ENCODE measurements at regions not wholly inside any gene's neighbourhood (a gene's known extent, or its start where the extent isn't known, plus 50 kb on each side); places are given as distances from the start of the nearest gene placed in this dataset.

GRCh38 chr15:35151381-35151780 lies 66.3 kb upstream of the NANOGP8 start:
- peaks cover 3% of the 10 kb centered on the region for H3K27me3 Mint-ChIP-seq (ENCODE audit: low read depth, poor library complexity)
- no peak for TF ChIP-seq CTCF (IDR thresholded peaks at IDR 0.05)
- no peaks in the 10 kb centered on the region for H3K36me3 Mint-ChIP-seq (ENCODE audit: low read depth)
- H3K4me1 Mint-ChIP-seq = no peaks in the 10 kb centered on the region
- no peak overlapping the region for H3K4me3 Mint-ChIP-seq
- H3K9me3 Mint-ChIP-seq = no peaks in the 10 kb centered on the region
- DNase-seq = no peak
- H3K27ac Mint-ChIP-seq = no peak overlapping the region

GRCh38 chr15:35150361-35150760 lies 65.3 kb upstream of the NANOGP8 start:
- DNase-seq = no peak
- H3K27me3 Mint-ChIP-seq (ENCODE audit: low read depth, poor library complexity) = peaks cover 3% of the 10 kb centered on the region
- no peak overlapping the region for H3K4me3 Mint-ChIP-seq
- H3K9me3 Mint-ChIP-seq = no peaks in the 10 kb centered on the region
- TF ChIP-seq CTCF (IDR thresholded peaks at IDR 0.05) = no peak
- no peaks in the 10 kb centered on the region for H3K36me3 Mint-ChIP-seq (ENCODE audit: low read depth)
- no peaks in the 10 kb centered on the region for H3K4me1 Mint-ChIP-seq
- no peak overlapping the region for H3K27ac Mint-ChIP-seq

- no peak for DNase-seq
- Mint-ChIP-seq H3K4me3 (no peak overlapping the region), H3K9me3 (no peaks in the 10 kb centered on the region), H3K36me3 (ENCODE audit: low read depth) (no peaks in the 10 kb centered on the region), H3K27me3 (ENCODE audit: low read depth, poor library complexity) (no peaks in the 10 kb centered on the region), H3K27ac (no peak overlapping the region), H3K4me1 (no peaks in the 10 kb centered on the region)
- TF ChIP-seq CTCF (IDR thresholded peaks at IDR 0.05) = no peak
Observed at GRCh38 chr15:35145336-35145735, 60.2 kb upstream of the NANOGP8 start.

- no peak for TF ChIP-seq CTCF (IDR thresholded peaks at IDR 0.05)
Observed at GRCh38 chr15:35142578-35142977, 57.5 kb upstream of the NANOGP8 start.

GRCh38 chr15:35141743-35142471 lies 56.8 kb upstream of the NANOGP8 start:
- Mint-ChIP-seq H3K27me3 (ENCODE audit: low read depth, poor library complexity) (no peaks in the 10 kb centered on the region), H3K4me1 (no peaks in the 10 kb centered on the region), H3K4me3 (no peak overlapping the region)

More at GRCh38 chr15:35142578-35142977, 57.5 kb upstream of the NANOGP8 start:
- no peak overlapping the region for H3K27ac Mint-ChIP-seq
- peaks cover 4% of the 10 kb centered on the region for H3K9me3 Mint-ChIP-seq
- no peak overlapping the region for H3K4me3 Mint-ChIP-seq
- no peaks in the 10 kb centered on the region for H3K27me3 Mint-ChIP-seq (ENCODE audit: low read depth, poor library complexity)
- no peaks in the 10 kb centered on the region for H3K36me3 Mint-ChIP-seq (ENCODE audit: low read depth)
- no peak for DNase-seq
- H3K4me1 Mint-ChIP-seq = no peaks in the 10 kb centered on the region

More at GRCh38 chr15:35141743-35142471, 56.8 kb upstream of the NANOGP8 start:
- Mint-ChIP-seq H3K9me3 (peaks cover 4% of the 10 kb centered on the region), H3K36me3 (ENCODE audit: low read depth) (no peaks in the 10 kb centered on the region), H3K27ac (no peak overlapping the region)
- no peak for DNase-seq
- TF ChIP-seq CTCF (IDR thresholded peaks at IDR 0.05) = no peak

Data from nephron progenitor cell (in vitro differentiated cells).